ENCODE measurements at regions not wholly inside any gene's neighbourhood (a gene's known extent, or its start where the extent isn't known, plus 50 kb on each side); places are given as distances from the start of the nearest gene placed in this dataset.

DNA sequence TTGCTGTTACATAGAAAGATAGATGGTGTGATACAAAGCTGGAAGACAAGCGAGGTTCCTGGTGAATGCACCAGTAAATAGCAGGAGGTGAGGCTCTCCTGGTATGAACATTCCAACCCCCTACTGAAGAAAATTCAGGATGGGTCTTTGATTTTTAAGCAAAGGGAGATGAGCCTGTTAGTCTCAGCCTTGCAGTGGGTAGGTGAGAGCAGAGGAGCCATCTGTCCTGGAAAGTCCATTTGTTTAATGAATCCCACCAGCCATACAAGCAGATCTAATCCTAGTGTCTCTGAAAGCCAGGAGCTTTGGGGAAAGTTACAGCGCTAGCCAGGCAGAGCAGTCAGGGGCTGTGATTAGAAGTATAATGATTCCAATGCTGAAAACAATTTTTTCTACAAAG is 234.8 kb upstream of the FOXN3 start:
- H3K9me3 Mint-ChIP-seq (ENCODE audit: unreplicated experiment), result peaks cover 1% of the 10 kb centered on the region
- DNase-seq, result no peak

DNA sequence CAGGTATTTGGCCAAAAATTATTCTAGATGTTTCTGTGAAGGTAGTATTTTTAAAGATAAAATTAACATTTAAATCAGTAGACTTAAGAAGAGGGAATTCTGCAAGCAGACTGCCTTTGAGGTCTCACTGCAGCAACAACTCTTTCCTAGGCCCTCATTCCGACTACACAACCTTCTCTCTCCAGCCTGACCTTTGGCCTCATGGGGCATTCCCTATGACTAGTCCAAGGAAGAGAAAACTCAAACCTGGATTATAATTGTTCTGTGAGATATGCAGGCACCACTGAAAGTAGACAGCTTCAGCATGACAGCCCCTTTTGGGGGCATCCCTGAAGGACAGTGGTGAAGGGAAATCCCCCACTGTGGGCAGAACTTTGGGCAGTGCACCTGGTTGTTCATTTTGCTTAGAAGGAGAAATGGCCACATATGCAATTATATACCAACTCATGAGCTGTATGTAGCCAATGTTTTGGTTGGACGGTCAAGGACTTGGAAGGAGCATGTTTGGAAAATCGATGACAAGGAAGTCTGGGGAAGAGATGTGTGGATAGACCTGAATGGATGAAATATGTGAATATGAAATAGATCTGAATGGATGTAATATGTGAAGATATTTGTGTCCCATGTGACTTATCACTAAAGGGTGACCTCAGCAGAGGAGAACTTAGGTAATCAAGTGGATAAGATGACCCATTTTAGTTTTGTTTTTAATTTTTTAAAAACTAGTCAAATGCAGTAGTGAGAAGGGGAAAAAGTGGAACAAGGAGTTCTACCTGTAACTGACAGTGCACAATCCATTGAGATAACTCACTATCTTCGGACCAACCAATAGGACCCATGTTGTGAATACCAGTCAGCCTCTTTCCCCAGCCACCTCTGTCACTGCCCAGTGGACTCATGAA is 233.3 kb upstream of the FOXN3 start:
- TF ChIP-seq, protein P1, sequence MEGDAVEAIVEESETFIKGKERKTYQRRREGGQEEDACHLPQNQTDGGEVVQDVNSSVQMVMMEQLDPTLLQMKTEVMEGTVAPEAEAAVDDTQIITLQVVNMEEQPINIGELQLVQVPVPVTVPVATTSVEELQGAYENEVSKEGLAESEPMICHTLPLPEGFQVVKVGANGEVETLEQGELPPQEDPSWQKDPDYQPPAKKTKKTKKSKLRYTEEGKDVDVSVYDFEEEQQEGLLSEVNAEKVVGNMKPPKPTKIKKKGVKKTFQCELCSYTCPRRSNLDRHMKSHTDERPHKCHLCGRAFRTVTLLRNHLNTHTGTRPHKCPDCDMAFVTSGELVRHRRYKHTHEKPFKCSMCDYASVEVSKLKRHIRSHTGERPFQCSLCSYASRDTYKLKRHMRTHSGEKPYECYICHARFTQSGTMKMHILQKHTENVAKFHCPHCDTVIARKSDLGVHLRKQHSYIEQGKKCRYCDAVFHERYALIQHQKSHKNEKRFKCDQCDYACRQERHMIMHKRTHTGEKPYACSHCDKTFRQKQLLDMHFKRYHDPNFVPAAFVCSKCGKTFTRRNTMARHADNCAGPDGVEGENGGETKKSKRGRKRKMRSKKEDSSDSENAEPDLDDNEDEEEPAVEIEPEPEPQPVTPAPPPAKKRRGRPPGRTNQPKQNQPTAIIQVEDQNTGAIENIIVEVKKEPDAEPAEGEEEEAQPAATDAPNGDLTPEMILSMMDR (IDR thresholded peaks at IDR 0.05; ENCODE audit: partially characterized antibody, unreplicated experiment), result no peak
- H3K9me3 Mint-ChIP-seq (ENCODE audit: unreplicated experiment), result no peaks in the 10 kb centered on the region
- peaks cover 9% of the 10 kb centered on the region for H3K4me1 Mint-ChIP-seq (ENCODE audit: low read depth, unreplicated experiment)
- no peak for DNase-seq
- H3K36me3 Mint-ChIP-seq (ENCODE audit: unreplicated experiment), result no peaks in the 10 kb centered on the region
- no peak overlapping the region for H3K27ac Mint-ChIP-seq (ENCODE audit: unreplicated experiment)
- no peak overlapping the region for H3K4me3 Mint-ChIP-seq (ENCODE audit: unreplicated experiment)
- peaks cover 2% of the 10 kb centered on the region for H3K27me3 Mint-ChIP-seq (ENCODE audit: unreplicated experiment)

More for the DNA sequence above, 234.8 kb upstream of the FOXN3 start:
- H3K27ac Mint-ChIP-seq (ENCODE audit: unreplicated experiment), result no peak overlapping the region
- peaks cover 9% of the 10 kb centered on the region for H3K4me1 Mint-ChIP-seq (ENCODE audit: low read depth, unreplicated experiment)
- H3K27me3 Mint-ChIP-seq (ENCODE audit: unreplicated experiment), result peaks cover 2% of the 10 kb centered on the region
- H3K4me3 Mint-ChIP-seq (ENCODE audit: unreplicated experiment), result no peak overlapping the region
- H3K36me3 Mint-ChIP-seq (ENCODE audit: unreplicated experiment), result peaks cover 5% of the 10 kb centered on the region
- TF ChIP-seq, protein P1 (IDR thresholded peaks at IDR 0.05; ENCODE audit: partially characterized antibody, unreplicated experiment), result no peak

DNA sequence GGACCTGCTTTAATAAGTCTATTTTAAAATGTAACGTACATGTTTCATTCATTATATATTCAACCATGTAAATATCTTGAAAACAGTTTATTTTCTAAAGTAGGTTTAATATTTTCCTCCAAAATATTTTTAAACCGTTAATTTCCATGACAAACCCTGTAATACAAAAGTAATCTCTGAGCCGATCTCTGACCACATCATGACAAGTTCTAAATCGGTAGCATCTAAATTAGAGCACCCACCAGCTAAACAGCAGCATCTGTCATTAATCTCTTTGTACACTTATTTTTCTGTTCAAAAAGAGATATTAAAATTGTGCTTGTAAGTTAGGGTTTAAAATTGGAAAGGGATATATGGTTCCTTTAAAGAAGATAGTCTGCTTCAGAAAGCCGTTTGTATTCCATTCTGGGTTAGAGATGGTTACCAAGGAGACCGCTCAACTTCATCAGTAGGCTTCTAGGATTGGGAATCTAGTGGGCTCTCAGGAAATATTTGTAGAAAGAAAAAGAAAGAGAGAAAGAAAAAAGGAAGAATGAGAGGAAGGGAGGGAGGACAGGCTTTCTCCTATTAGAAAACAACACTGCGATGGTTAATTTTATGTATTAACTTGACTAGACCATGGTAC is 232.5 kb upstream of the FOXN3 start:
- Mint-ChIP-seq H3K4me3 (ENCODE audit: unreplicated experiment) (no peak overlapping the region), H3K36me3 (ENCODE audit: unreplicated experiment) (no peaks in the 10 kb centered on the region), H3K27me3 (ENCODE audit: unreplicated experiment) (peaks cover 2% of the 10 kb centered on the region)

DNA sequence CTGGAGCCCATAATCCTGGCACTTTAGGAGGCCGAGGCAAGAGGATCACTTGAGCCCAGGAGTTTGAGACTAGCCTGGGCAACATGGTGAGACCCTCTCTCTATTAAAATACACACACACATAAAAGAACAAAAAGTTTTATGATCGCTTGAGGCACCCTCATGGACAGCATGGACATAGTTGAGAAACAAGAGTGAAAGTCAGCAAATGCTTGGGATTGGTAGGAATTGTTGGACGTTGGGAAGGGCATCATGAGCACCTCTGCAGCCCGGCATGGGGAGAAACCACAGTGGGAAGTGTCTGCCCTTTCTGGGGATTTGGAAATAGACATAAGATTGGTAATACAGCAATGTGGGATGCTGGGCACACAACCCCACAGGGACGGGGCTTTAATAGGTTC is 231.9 kb upstream of the FOXN3 start:
- no peak overlapping the region for H3K4me3 Mint-ChIP-seq (ENCODE audit: unreplicated experiment)
- peaks cover 9% of the 10 kb centered on the region for H3K4me1 Mint-ChIP-seq (ENCODE audit: low read depth, unreplicated experiment)
- TF ChIP-seq, protein P1 (IDR thresholded peaks at IDR 0.05; ENCODE audit: partially characterized antibody, unreplicated experiment), result no peak
- peaks cover 2% of the 10 kb centered on the region for H3K27me3 Mint-ChIP-seq (ENCODE audit: unreplicated experiment)
- no peak overlapping the region for H3K27ac Mint-ChIP-seq (ENCODE audit: unreplicated experiment)
- no peaks in the 10 kb centered on the region for H3K9me3 Mint-ChIP-seq (ENCODE audit: unreplicated experiment)
- no peak for DNase-seq
- no peaks in the 10 kb centered on the region for H3K36me3 Mint-ChIP-seq (ENCODE audit: unreplicated experiment)

More for the DNA sequence above, 232.5 kb upstream of the FOXN3 start:
- DNase-seq, result no peak
- H3K4me1 Mint-ChIP-seq (ENCODE audit: low read depth, unreplicated experiment), result peaks cover 9% of the 10 kb centered on the region
- no peaks in the 10 kb centered on the region for H3K9me3 Mint-ChIP-seq (ENCODE audit: unreplicated experiment)
- H3K27ac Mint-ChIP-seq (ENCODE audit: unreplicated experiment), result no peak overlapping the region
- TF ChIP-seq, protein P1 (IDR thresholded peaks at IDR 0.05; ENCODE audit: partially characterized antibody, unreplicated experiment), result no peak

DNA sequence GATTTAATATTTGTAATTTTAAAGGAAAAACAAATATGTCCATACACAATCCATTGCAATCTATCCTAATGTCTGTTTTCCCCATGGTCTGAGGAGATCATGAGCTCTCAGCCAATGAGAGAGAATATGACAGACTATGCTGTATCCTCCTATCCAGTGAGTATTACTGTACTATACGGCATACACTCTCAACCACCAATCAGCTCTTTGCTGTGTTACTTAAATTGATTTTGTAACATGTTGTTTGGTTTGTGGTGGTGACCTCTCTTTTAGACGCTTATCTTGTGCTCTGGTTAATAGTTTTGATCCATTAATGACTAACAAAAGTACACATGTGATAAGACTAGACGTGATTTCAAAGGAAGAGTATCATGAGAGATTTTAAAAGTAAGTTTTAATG is 231.5 kb upstream of the FOXN3 start:
- Mint-ChIP-seq H3K9me3 (ENCODE audit: unreplicated experiment) (no peaks in the 10 kb centered on the region), H3K27ac (ENCODE audit: unreplicated experiment) (no peak overlapping the region), H3K4me3 (ENCODE audit: unreplicated experiment) (no peak overlapping the region), H3K4me1 (ENCODE audit: low read depth, unreplicated experiment) (peaks cover 9% of the 10 kb centered on the region), H3K36me3 (ENCODE audit: unreplicated experiment) (no peaks in the 10 kb centered on the region), H3K27me3 (ENCODE audit: unreplicated experiment) (peaks cover 2% of the 10 kb centered on the region)
- DNase-seq, result no peak
- TF ChIP-seq, protein P1 (IDR thresholded peaks at IDR 0.05; ENCODE audit: partially characterized antibody, unreplicated experiment), result no peak

Data from glutamatergic neuron (in vitro differentiated cells).